Fibroblast of upper back skin (primary cell): ENCODE measurements at regions not wholly inside any gene's neighbourhood (a gene's known extent, or its start where the extent isn't known, plus 50 kb on each side); places are given as distances from the start of the nearest gene placed in this dataset.

ENCODE experiments used
- DNase-seq: peaks from one replicate; pipeline ENCODE4 v3.0.0-alpha.2; 2013

GRCh38 chr4:180486342-180486741 lies 1756.9 kb upstream of the TENM3 start:
- no peak for DNase-seq

- DNase-seq, result no peak
Measured at GRCh38 chr4:180489787-180490186, 1753.4 kb upstream of the TENM3 start.

GRCh38 chr4:180491210-180491609 lies 1752.0 kb upstream of the TENM3 start:
- no peak for DNase-seq

GRCh38 chr4:180493299-180493698 lies 1749.9 kb upstream of the TENM3 start:
- no peak for DNase-seq

GRCh38 chr4:180500154-180500553 lies 1743.0 kb upstream of the TENM3 start:
- no peak for DNase-seq

GRCh38 chr4:180512801-180513475 lies 1730.3 kb upstream of the TENM3 start:
- no peak for DNase-seq

GRCh38 chr4:180518906-180519305 lies 1724.3 kb upstream of the TENM3 start:
- DNase-seq, result no peak

GRCh38 chr4:180521181-180521580 lies 1722.0 kb upstream of the TENM3 start:
- no peak for DNase-seq

GRCh38 chr4:180525523-180526077 lies 1717.6 kb upstream of the TENM3 start:
- DNase-seq, result no peak

GRCh38 chr4:180528003-180528402 lies 1715.2 kb upstream of the TENM3 start:
- no peak for DNase-seq

- DNase-seq, result no peak
Measured at GRCh38 chr4:180530787-180531186, 1712.4 kb upstream of the TENM3 start.

- DNase-seq, result no peak
Measured at GRCh38 chr4:180532691-180533090, 1710.5 kb upstream of the TENM3 start.

GRCh38 chr4:180538384-180539057 lies 1704.7 kb upstream of the TENM3 start:
- DNase-seq, result no peak

GRCh38 chr4:180539284-180539683 lies 1703.9 kb upstream of the TENM3 start:
- no peak for DNase-seq

GRCh38 chr4:180541678-180542077 lies 1701.5 kb upstream of the TENM3 start:
- no peak for DNase-seq

GRCh38 chr4:180542445-180543100 lies 1700.6 kb upstream of the TENM3 start:
- peak; percentile 92 for DNase-seq

- DNase-seq, result no peak
Measured at GRCh38 chr4:180550106-180550505, 1693.1 kb upstream of the TENM3 start.

- DNase-seq, result no peak
Measured at GRCh38 chr4:180557348-180557747, 1685.9 kb upstream of the TENM3 start.

- no peak for DNase-seq
Measured at GRCh38 chr4:180557950-180558349, 1685.3 kb upstream of the TENM3 start.

- DNase-seq, result no peak
Measured at GRCh38 chr4:180558427-180558826, 1684.8 kb upstream of the TENM3 start.

- DNase-seq, result peak; percentile 62
Measured at GRCh38 chr4:180560896-180561295, 1682.3 kb upstream of the TENM3 start.

- DNase-seq, result no peak
Measured at GRCh38 chr4:180564026-180564425, 1679.2 kb upstream of the TENM3 start.

- no peak for DNase-seq
Measured at GRCh38 chr4:180564448-180564847, 1678.8 kb upstream of the TENM3 start.

- no peak for DNase-seq
Measured at GRCh38 chr4:180565856-180566431, 1677.3 kb upstream of the TENM3 start.
